HG03469 (cell line): ENCODE measurements at regions not wholly inside any gene's neighbourhood (a gene's known extent, or its start where the extent isn't known, plus 50 kb on each side); places are given as distances from the start of the nearest gene placed in this dataset.

Experiments
- ATAC-seq: cut with Tn5 transposase; IDR thresholded peaks from one replicate; pipeline ENCODE4 v1.9.1; 2021; ENCODE audit warnings: mild to moderate bottlenecking, moderate library complexity, moderate number of reproducible peaks; ENCODE audit not compliant: unreplicated experiment

DNA sequence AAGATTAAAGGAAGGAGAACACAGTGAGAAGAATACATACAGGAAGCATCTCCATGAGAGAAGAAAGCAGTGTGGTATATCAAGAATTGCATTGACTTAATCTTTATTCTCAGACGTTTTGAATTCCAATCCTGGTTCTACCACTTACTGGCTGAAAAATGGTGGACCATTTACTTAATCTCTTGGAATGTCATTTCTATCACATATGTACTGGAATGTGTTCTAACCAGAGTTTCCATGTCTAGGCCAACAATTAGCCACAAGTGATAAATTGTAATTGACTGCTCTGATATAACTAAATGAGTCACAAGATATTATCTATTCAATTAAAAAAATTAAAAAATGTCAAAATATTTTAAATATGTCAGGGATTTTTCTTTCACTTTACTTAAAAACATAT, 626.1 kb downstream of the PTPRC start:
- ATAC-seq, result no peak

DNA sequence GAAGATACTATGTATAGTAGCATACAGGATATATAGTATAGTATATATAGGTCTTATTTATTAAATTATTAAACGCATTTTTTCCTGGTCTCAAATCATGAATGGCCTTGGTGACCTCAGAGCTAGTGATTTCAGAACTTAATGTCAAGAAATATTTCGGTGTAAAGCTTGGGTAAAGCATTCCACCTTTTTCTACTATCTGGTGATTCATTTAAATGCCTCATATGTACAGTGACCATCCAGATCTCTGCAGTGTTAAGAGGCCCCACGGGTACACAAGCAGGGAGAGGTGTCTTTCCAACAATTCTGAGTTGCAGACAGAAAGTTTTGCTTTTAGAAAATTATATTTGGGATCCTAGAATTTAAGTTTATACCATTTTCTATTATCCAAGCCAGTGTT, 626.5 kb downstream of the PTPRC start:
- ATAC-seq, result no peak

- ATAC-seq, result no peak
Measured at GRCh38 chr1:199269241-199269640, 630.4 kb downstream of the PTPRC start.

- ATAC-seq, result no peak
Measured at GRCh38 chr1:199272139-199272544, 633.3 kb downstream of the PTPRC start.

- ATAC-seq, result peak; percentile 66
Measured at GRCh38 chr1:199272628-199273086, 633.8 kb downstream of the PTPRC start.

- no peak for ATAC-seq
Measured at GRCh38 chr1:199273837-199274379, 635.1 kb downstream of the PTPRC start.

- ATAC-seq, result no peak
Measured at GRCh38 chr1:199279067-199279466, 640.2 kb downstream of the PTPRC start.

- no peak for ATAC-seq
Measured at GRCh38 chr1:199279872-199280645, 641.2 kb downstream of the PTPRC start.

DNA sequence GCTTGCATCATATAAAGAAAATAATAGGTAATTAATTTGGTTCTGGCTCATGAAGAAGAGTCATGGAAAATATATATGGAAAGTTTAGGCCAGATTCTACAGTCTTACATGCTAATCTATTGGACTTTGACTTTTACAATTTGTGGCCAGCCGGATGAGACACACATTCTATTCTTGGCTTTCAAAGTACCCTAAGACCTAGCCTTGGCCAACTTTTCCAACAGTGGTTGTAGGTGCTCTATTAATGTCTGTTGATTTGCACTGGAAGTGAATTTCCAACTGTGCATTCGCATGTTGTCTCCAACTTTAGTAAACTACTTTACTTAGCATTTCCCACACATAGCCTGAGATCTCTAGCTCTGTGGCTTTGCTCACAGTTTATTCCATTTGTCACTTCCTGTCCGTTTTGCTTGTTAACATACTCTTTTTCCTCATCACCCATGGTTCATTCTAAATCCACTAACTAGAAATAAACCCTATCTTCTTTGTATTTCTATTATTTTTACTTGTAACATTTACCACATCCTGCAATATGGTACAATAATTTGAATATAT, 644.0 kb downstream of the PTPRC start:
- no peak for ATAC-seq

GRCh38 chr1:199283794-199284193, 645.0 kb downstream of the PTPRC start:
- no peak for ATAC-seq

GRCh38 chr1:199287206-199287605, 648.4 kb downstream of the PTPRC start:
- ATAC-seq, result no peak

DNA sequence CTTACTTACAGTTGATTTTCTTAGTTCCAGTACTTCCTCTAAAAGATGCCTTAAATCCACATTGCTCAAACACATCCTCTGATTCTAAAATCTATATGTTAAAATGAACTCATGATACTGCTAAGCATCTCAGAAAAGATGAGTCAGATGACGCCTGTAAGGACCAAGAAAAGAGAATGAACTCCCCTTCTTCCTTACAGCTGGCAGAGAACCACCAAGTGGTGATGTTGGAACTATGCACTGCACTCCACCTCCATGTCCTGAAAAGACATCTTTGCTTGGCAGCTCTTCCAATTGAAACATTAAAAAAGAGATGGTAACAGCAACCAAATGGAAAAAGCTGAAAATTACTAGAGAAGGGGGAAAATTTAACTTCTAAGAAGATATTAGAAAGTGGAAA, 648.8 kb downstream of the PTPRC start:
- no peak for ATAC-seq

GRCh38 chr1:199290186-199290585, 651.3 kb downstream of the PTPRC start:
- ATAC-seq, result no peak

DNA sequence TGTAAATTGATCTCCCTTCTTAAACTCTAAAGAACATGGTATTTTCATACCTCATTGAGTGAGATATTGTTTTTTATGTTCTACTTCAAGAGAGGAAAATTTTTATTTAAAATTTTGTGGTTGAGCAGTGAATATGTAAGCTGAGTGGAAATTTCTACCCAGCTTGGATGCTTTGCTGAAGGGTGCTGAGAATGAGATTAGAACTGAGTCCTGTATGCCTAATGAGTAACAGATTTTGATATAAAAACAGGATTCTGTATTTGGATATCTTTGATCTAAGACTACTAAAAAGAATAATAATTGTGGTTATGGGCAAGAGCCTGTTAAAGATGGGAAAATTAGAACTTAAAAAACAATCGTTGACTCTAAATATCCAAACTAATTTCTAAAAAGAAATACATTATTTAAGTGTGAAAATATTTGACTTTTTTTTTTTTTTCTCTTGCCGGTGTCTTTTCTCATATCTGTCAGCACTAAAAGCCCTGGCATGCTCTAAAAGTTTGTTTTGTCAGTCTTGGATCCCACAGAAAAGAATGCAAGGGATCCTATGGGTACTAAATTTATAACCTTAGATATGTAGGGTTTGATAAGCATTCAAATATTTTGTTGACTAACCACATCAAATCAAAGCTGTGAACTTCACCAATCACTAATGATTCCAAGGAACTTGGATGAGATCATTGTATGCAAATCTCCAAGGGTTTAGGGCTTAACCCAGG, 652.3 kb downstream of the PTPRC start:
- no peak for ATAC-seq

DNA sequence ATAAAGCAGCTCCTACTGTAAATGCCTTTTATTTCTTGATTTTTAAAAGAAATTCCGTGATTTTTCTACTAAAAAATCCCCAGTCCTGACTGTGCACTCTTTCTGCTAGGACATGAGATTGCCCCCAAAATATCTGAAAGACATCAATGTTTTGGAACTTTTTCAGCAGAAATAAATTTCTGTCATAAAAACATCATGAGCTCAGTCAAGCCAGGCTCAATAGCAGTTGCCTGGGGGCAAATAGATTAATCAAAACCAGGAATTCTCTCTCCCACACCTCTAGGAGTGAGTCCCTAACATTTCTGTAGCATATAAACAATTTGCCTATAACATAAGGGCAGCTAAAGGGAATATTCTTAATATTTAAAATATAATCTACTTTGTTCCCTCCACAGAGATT, 654.1 kb downstream of the PTPRC start:
- no peak for ATAC-seq

DNA sequence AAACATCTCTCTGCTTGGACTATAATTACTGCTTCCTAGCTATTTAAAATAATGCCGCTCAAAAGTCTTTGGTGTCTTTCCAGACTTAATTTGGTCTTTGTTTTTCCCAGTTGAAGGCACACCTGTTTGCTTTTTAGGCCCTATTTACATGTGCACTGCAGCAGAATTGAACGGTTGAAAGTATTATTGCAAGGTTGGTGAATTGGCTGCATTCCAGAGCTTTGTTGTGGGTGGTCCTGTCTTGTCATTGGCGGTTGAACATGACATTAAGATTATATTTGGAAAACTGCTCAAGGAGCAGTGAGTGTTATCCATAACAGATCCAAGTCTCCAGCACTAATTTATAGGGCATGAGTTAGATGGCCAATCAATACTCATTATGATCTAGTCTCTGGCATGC, 656.3 kb downstream of the PTPRC start:
- no peak for ATAC-seq

- no peak for ATAC-seq
Measured at GRCh38 chr1:199297174-199297573, 658.3 kb downstream of the PTPRC start.

GRCh38 chr1:199297887-199298286, 659.0 kb downstream of the PTPRC start:
- no peak for ATAC-seq

GRCh38 chr1:199298825-199299224, 660.0 kb downstream of the PTPRC start:
- ATAC-seq, result no peak

DNA sequence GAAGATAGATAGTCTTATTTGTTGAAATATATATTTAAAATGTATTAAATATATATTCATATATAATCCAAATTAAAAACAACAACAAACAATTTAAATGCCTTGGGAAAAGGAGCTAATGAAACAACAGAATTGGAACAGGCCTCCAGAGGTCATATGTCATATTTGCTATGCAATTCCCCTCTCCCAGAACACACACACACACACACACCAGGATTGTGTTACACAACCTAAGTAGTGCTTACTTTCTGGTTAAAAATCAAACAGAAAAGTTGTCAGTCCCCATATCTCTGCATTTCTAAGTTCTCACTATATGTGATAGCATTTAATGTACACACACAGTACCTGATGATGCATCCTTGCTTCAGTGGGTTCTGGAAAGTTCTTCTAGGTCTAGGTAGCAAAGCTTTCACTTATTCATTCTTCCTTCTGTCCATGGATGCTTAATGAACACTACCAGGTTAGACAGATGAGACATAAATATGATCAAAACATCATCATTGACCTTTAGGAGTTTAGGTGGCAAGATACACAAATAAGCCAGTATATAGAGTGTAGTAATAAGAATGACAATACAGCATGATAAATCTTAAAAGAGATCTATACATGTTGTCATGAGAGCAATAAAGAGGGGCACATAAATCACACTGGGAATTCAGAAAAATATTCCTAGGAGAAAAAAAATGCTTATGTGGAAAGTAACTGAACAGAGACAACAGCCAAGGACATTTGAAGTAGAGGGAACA, 662.8 kb downstream of the PTPRC start:
- ATAC-seq, result no peak

- no peak for ATAC-seq
Measured at GRCh38 chr1:199302554-199302953, 663.7 kb downstream of the PTPRC start.
